Progenitor cell of endocrine pancreas (in vitro differentiated cells): ENCODE measurements at regions not wholly inside any gene's neighbourhood (a gene's known extent, or its start where the extent isn't known, plus 50 kb on each side); places are given as distances from the start of the nearest gene placed in this dataset.

Experiments used
- DNase-seq: peaks from one replicate; pipeline ENCODE4 v3.0.0; 2021; ENCODE audit warnings: low spot score; ENCODE audit not compliant: unreplicated experiment
- H3K27ac Mint-ChIP-seq: 2 replicates; pipeline ENCODE4 v1.8.0; 2021; ENCODE audit warnings: mild to moderate bottlenecking, moderate library complexity, mixed read lengths
- H3K27me3 Mint-ChIP-seq: 2 replicates; pipeline ENCODE4 v1.8.0; 2021; ENCODE audit warnings: mixed read lengths
- H3K36me3 Mint-ChIP-seq: 2 replicates; pipeline ENCODE4 v1.8.0; 2022; ENCODE audit warnings: mixed read lengths; ENCODE audit not compliant: insufficient read depth
- H3K4me1 Mint-ChIP-seq: 2 replicates; pipeline ENCODE4 v1.8.0; 2021; ENCODE audit warnings: low read depth, mixed read lengths
- H3K4me3 Mint-ChIP-seq: 2 replicates; pipeline ENCODE4 v1.8.0; 2021; ENCODE audit warnings: low read depth, mild to moderate bottlenecking, moderate library complexity, mixed read lengths
- H3K9me3 Mint-ChIP-seq: 2 replicates; pipeline ENCODE4 v1.8.0; 2021; ENCODE audit warnings: low read depth, mixed read lengths
- TF ChIP-seq, protein P1 (sequence below): fragments of 200-600 bp; sonication (generic); IDR thresholded peaks from one replicate; pipeline ENCODE4 v1.5.0; 2021; ENCODE audit warnings: antibody characterized with exemption, mild to moderate bottlenecking; ENCODE audit not compliant: unreplicated experiment

DNA sequence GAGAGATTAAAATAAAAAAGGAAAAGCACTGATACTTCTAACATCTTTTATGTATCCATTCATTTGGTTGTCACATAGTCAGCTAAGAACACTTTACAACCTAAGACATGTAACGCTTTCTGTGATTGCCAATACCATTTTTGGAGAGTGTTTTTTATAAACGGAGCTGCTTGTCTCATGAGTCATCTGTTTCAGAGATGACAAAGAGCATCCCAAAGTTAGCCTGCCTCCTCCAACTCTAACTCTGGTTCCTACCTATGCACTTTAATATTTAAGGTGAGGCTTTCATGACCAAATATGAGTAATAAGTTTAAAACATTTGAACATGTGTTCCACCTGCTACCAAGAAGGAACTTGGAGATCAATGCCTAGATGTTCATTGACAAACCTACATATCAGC lies 260.1 kb upstream of the SMIM21 start:
- Mint-ChIP-seq H3K4me3 (no peak overlapping the region), H3K27ac (no peak overlapping the region), H3K9me3 (no peaks in the 10 kb centered on the region), H3K4me1 (peaks cover 2% of the 10 kb centered on the region), H3K27me3 (no peaks in the 10 kb centered on the region), H3K36me3 (no peaks in the 10 kb centered on the region)
- no peak for DNase-seq
- TF ChIP-seq, protein P1, sequence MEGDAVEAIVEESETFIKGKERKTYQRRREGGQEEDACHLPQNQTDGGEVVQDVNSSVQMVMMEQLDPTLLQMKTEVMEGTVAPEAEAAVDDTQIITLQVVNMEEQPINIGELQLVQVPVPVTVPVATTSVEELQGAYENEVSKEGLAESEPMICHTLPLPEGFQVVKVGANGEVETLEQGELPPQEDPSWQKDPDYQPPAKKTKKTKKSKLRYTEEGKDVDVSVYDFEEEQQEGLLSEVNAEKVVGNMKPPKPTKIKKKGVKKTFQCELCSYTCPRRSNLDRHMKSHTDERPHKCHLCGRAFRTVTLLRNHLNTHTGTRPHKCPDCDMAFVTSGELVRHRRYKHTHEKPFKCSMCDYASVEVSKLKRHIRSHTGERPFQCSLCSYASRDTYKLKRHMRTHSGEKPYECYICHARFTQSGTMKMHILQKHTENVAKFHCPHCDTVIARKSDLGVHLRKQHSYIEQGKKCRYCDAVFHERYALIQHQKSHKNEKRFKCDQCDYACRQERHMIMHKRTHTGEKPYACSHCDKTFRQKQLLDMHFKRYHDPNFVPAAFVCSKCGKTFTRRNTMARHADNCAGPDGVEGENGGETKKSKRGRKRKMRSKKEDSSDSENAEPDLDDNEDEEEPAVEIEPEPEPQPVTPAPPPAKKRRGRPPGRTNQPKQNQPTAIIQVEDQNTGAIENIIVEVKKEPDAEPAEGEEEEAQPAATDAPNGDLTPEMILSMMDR, result no peak

DNA sequence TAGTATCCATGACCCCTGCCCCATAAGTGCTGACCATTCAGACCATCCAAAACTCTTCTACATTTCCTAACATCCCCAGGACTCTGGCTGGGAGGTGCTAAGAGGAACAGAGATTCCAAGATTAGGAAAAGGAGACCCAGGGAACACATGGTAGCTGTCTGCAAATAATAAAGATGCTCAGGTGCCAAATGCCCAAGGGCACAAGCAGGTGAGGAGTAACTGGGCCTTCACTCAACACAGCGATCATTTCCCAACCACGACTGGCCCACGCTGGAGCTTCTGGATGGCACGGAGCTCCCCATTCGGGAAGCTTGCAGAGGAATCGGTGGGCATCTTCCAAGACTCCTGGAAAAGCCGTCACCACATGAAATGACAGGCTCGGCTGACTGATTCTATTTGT lies 255.9 kb upstream of the SMIM21 start:
- Mint-ChIP-seq H3K36me3 (no peaks in the 10 kb centered on the region), H3K4me3 (no peak overlapping the region), H3K9me3 (no peaks in the 10 kb centered on the region), H3K27ac (no peak overlapping the region), H3K27me3 (no peaks in the 10 kb centered on the region), H3K4me1 (peaks cover 18% of the 10 kb centered on the region)
- TF ChIP-seq, protein P1, result no peak
- DNase-seq, result no peak

DNA sequence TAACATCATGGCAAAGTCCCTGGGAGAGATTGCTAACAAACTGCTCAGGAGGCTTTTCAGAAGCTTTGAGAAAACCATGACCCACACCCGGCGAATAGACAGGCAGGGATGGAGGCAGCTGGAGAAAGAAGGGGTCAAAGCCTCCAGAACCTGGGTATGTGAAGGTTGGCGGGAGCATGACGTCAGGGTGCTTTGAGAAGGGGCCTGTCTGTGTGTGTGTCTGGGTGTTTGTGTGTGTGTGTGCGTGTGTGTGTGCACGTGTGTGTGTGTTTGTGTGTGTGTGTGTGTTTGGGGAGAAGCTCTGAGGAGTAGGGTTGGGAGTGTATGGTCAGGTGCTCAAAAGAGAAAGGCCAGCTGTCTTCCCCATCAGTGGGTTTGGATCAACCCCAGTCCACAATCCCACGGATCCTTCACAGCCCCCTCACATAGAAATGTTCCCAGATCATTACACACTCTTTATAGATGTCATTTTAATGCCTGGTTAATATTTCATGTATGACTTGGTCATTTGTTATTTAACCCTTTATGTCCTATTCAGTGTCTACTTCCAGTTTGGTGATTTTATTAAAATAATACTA lies 254.1 kb upstream of the SMIM21 start:
- peaks cover 27% of the 10 kb centered on the region for H3K4me1 Mint-ChIP-seq
- no peak overlapping the region for H3K4me3 Mint-ChIP-seq
- H3K9me3 Mint-ChIP-seq, result no peaks in the 10 kb centered on the region
- H3K27me3 Mint-ChIP-seq, result no peaks in the 10 kb centered on the region
- TF ChIP-seq, protein P1, result no peak
- DNase-seq, result no peak
- no peak overlapping the region for H3K27ac Mint-ChIP-seq
- no peaks in the 10 kb centered on the region for H3K36me3 Mint-ChIP-seq

DNA sequence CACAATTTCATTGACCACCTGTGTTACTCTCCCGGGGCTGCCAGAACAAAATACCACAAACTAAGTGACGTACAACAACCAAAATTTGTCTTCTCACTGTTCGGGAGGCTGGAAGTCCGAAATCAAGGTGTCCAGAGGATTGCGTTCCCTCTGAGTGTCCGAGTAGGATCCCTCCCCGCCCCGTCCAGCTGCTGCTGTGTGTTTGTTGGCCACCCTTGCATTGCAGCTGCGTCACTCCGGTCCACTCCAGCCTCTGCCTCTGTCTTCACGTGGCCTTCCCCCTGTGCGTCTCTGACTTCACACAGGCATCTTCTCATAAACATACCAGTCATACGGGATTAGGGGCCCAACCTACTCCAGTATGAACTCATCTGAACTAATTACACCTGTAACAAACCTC lies 251.8 kb upstream of the SMIM21 start:
- TF ChIP-seq, protein P1, result no peak
- H3K9me3 Mint-ChIP-seq, result peaks cover 8% of the 10 kb centered on the region
- no peaks in the 10 kb centered on the region for H3K27me3 Mint-ChIP-seq
- no peak overlapping the region for H3K4me3 Mint-ChIP-seq
- peak overlapping the region; percentile 54 for H3K27ac Mint-ChIP-seq
- no peak for DNase-seq
- peaks cover 25% of the 10 kb centered on the region for H3K4me1 Mint-ChIP-seq
- H3K36me3 Mint-ChIP-seq, result peaks cover 3% of the 10 kb centered on the region

- no peaks in the 10 kb centered on the region for H3K27me3 Mint-ChIP-seq
- H3K36me3 Mint-ChIP-seq, result peaks cover 3% of the 10 kb centered on the region
- TF ChIP-seq, protein P1, result no peak
- DNase-seq, result no peak
- no peak overlapping the region for H3K4me3 Mint-ChIP-seq
- H3K4me1 Mint-ChIP-seq, result peaks cover 25% of the 10 kb centered on the region
- peaks cover 11% of the 10 kb centered on the region for H3K9me3 Mint-ChIP-seq
- peak overlapping the region; percentile 76 for H3K27ac Mint-ChIP-seq
Observed at GRCh38 chr18:75678627-75679026, 251.1 kb upstream of the SMIM21 start.
